Breast epithelium (tissue), 3 donors: ENCODE measurements at regions not wholly inside any gene's neighbourhood (a gene's known extent, or its start where the extent isn't known, plus 50 kb on each side); places are given as distances from the start of the nearest gene placed in this dataset.

ENCODE experiments used
- CTCF ChIP-seq, 3 donors: fragments of 450-650 bp; IDR thresholded peaks; one replicate each; pipeline ENCODE4 v1.5.1; 2016 to 2017; ENCODE audit warnings: antibody characterized with exemption in 3 of 3, mild to moderate bottlenecking in 3 of 3, moderate library complexity in 3 of 3
- POLR2A ChIP-seq: fragments of 450-650 bp; IDR thresholded peaks from one replicate; pipeline ENCODE4 v1.6.1; 2016; ENCODE audit warnings: antibody characterized with exemption, mild to moderate bottlenecking, moderate library complexity
- POLR2AphosphoS5 ChIP-seq, 3 donors: sonication (generic); formaldehyde crosslinking; IDR thresholded peaks; one replicate each; pipeline ENCODE4 v1.6.1; 2017; ENCODE audit warnings: antibody characterized with exemption in 3 of 3

GRCh38 chr2:234830853-234831252 is 121.0 kb upstream of the SH3BP4 start:
- TF ChIP-seq CTCF (IDR thresholded peaks at IDR 0.05) (no peak), POLR2A (no peak), POLR2AphosphoS5 (IDR thresholded peaks at IDR 0.05) (no peak)
